Neutrophil (primary cell): ENCODE measurements at regions not wholly inside any gene's neighbourhood (a gene's known extent, or its start where the extent isn't known, plus 50 kb on each side); places are given as distances from the start of the nearest gene placed in this dataset.

Experiments used
- H3K27ac ChIP-seq: fragments of 200-600 bp; sonication (generic); 2 replicates; pipeline ENCODE4 v1.5.1; 2016; ENCODE audit warnings: mild to moderate bottlenecking, moderate library complexity
- H3K27me3 ChIP-seq: fragments of 200-600 bp; sonication (generic); 2 replicates; pipeline ENCODE4 v1.6.0; 2016; ENCODE audit warnings: mild to moderate bottlenecking
- H3K36me3 ChIP-seq: fragments of 200-600 bp; sonication (generic); 2 replicates; pipeline ENCODE4 v1.5.1; 2017
- H3K4me1 ChIP-seq, 2 experiments: fragments of 200-600 bp in 1 of 2; sonication (generic) in 1 of 2; 1 replicate in 1 of 2; 2 replicates in 1 of 2; pipeline versions ENCODE4 v1.5.1 to v1.6.1; 2013 to 2016; ENCODE audit warnings: low read depth in 1 of 2, low read length in 1 of 2, mild to moderate bottlenecking in 1 of 2, moderate library complexity in 1 of 2; ENCODE audit not compliant: control insufficient read depth in 1 of 2, insufficient read depth in 1 of 2
- H3K4me3 ChIP-seq, 2 experiments: fragments of 200-600 bp in 1 of 2; sonication (generic) in 1 of 2; 1 replicate in 1 of 2; 2 replicates in 1 of 2; pipeline ENCODE4 v1.5.1; 2013 to 2016; ENCODE audit warnings: low read depth in 1 of 2, low read length in 1 of 2, mild to moderate bottlenecking in 1 of 2, moderate library complexity in 1 of 2
- H3K9me3 ChIP-seq: fragments of 200-600 bp; sonication (generic); 2 replicates; pipeline ENCODE4 v1.5.1; 2016
- CTCF ChIP-seq: fragments of 200-600 bp; sonication (generic); IDR thresholded peaks from 2 replicates; pipeline ENCODE4 v1.5.1; 2016; ENCODE audit warnings: antibody characterized with exemption

DNA sequence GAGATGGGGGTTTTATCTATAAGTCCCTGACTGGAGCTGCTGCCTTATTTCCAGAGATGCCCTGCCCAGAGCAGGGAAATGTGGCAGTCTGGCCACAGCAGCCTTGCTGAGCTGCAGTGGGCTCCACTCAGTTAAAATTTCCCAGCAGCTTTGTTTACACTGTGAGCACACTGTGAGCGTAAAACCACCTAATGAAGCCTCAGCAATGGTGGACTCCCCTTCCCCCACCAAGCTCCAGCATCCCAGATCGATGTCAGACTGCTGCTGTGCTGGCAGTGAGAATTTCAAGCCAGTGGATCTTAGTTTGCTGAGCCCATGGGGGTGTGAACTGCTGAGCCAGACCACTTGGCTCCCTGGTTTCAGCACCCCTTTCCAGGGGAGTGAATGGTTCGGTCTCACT lies 208.7 kb upstream of the RAI14 start:
- Histone ChIP-seq H3K27ac (no peak overlapping the region), H3K4me1 (no peaks in the 10 kb centered on the region), H3K9me3 (no peaks in the 10 kb centered on the region), H3K36me3 (no peaks in the 10 kb centered on the region), H3K4me3 (no peak overlapping the region), H3K27me3 (no peaks in the 10 kb centered on the region)
- TF ChIP-seq CTCF = no peak

GRCh38 chr5:34449639-34450038 lies 206.5 kb upstream of the RAI14 start:
- no peaks in the 10 kb centered on the region for H3K9me3 ChIP-seq
- H3K27me3 ChIP-seq = no peaks in the 10 kb centered on the region
- no peak overlapping the region for H3K27ac ChIP-seq
- H3K36me3 ChIP-seq = no peaks in the 10 kb centered on the region
- no peak for TF ChIP-seq CTCF
- no peaks in the 10 kb centered on the region for H3K4me1 ChIP-seq
- H3K4me3 ChIP-seq = no peak overlapping the region

DNA sequence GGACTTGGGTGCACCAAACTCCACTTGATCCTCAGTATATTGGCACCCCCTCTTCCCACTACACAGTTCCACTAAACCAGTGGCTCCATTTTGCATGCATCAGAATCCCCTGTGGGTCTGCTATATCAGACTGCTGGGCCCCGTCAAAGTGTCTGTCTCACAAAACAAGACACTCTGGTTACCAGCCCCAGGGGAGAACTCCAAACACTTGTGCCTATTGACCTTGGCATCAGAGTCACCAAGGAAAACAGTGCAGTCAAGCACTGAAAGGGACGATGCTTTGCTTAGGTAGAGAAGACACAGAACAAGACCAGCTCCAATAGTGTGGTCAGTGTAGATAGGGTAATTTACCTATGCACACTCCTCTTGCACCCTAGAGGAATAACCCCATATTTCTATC lies 205.8 kb upstream of the RAI14 start:
- H3K4me1 ChIP-seq = no peaks in the 10 kb centered on the region
- TF ChIP-seq CTCF = no peak
- H3K27ac ChIP-seq = no peak overlapping the region
- H3K27me3 ChIP-seq = no peaks in the 10 kb centered on the region
- no peak overlapping the region for H3K4me3 ChIP-seq
- H3K9me3 ChIP-seq = no peaks in the 10 kb centered on the region
- H3K36me3 ChIP-seq = no peaks in the 10 kb centered on the region

DNA sequence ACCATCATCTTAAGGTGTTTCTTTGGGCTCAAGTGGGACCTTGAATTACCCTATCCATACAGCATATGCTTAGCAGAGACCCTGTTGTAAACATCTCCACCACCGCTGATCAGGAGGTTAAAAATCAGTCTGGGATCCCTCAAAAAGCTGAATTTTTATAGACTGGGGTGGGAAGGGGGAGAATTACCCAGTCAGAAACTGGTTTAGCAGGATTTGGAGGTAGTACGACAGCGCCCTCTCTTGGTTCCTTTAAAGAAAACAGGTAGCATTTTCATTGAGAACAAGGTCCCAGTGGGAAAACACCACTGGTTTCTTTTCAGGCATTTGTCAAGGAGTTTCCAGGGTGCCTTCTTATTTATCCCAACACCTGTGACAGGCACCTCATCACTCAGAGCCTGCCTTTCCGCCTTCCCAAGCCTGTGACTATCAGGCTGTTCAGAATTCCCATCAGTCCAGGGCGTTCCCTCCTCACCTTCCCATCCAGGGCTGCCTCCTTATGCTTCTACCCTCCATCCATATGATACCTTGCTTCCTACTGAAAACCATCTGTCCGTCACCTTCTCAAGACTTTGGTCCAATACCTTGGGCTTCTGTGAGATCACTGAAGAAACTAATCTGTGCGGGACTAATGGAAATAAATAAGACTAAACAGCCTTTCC lies 203.8 kb upstream of the RAI14 start:
- no peak for TF ChIP-seq CTCF
- Histone ChIP-seq H3K9me3 (no peaks in the 10 kb centered on the region), H3K27me3 (no peaks in the 10 kb centered on the region), H3K36me3 (no peaks in the 10 kb centered on the region), H3K4me1 (no peaks in the 10 kb centered on the region), H3K27ac (no peak overlapping the region), H3K4me3 (no peak overlapping the region)

DNA sequence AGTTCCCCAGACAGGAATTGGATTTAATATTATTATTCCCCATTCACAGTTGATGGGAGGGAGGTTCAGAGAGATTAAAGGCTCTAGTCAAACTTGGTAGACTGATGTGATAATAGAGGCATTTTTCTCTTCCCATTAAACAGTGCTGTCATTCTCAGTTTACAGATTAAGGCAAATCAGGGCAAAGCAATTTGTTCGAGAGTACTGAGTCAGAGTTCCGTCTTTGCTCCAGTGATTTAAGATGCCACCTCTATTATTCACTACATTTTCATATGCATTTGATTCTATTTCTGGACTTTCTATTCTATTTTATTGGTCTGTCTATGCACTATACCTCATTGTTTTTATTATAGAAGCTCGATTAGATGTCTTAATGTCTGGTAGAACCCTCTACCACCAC lies 201.0 kb upstream of the RAI14 start:
- Histone ChIP-seq H3K27me3 (no peaks in the 10 kb centered on the region), H3K4me1 (no peaks in the 10 kb centered on the region), H3K4me3 (no peak overlapping the region), H3K27ac (no peak overlapping the region), H3K9me3 (no peaks in the 10 kb centered on the region), H3K36me3 (no peaks in the 10 kb centered on the region)
- TF ChIP-seq CTCF = no peak

DNA sequence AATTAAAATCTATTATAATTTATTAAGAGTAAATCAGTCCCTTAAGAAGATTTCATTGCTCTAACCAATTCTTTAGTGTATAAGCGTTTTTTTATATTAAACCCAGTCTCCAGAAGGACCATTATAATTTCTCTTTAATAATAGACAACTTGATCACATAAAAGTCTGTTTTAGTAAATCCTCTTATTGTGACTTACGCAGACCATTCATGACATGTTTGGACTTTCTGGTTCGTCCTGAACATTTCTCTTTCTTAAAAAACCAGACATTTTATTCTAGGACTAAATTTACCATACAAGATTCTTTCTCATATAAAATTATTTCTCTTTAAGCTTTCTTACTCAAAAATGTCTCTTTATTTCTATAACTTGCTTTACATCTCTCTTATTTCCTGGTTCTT lies 196.2 kb upstream of the RAI14 start:
- no peak overlapping the region for H3K27ac ChIP-seq
- no peaks in the 10 kb centered on the region for H3K27me3 ChIP-seq

More for the DNA sequence above, 196.2 kb upstream of the RAI14 start:
- Histone ChIP-seq H3K4me1 (no peaks in the 10 kb centered on the region), H3K4me3 (no peak overlapping the region), H3K36me3 (no peaks in the 10 kb centered on the region), H3K9me3 (no peaks in the 10 kb centered on the region)
- no peak for TF ChIP-seq CTCF
